NCI-H2196 treated with DMSO at 0.1 percent for 48 hours (cell line): ENCODE measurements at regions not wholly inside any gene's neighbourhood (a gene's known extent, or its start where the extent isn't known, plus 50 kb on each side); places are given as distances from the start of the nearest gene placed in this dataset.
"Not testable (repeated sequence)": the region's sequence is repeated elsewhere in the genome, so short reads cannot be mapped to it uniquely, and the experiment has no call there.

ENCODE experiments used
- DNase-seq: peaks from one replicate; lab custom pipeline; 2025; ENCODE audit not compliant: unreplicated experiment; lab: John Stamatoyannopoulos, UW

DNA sequence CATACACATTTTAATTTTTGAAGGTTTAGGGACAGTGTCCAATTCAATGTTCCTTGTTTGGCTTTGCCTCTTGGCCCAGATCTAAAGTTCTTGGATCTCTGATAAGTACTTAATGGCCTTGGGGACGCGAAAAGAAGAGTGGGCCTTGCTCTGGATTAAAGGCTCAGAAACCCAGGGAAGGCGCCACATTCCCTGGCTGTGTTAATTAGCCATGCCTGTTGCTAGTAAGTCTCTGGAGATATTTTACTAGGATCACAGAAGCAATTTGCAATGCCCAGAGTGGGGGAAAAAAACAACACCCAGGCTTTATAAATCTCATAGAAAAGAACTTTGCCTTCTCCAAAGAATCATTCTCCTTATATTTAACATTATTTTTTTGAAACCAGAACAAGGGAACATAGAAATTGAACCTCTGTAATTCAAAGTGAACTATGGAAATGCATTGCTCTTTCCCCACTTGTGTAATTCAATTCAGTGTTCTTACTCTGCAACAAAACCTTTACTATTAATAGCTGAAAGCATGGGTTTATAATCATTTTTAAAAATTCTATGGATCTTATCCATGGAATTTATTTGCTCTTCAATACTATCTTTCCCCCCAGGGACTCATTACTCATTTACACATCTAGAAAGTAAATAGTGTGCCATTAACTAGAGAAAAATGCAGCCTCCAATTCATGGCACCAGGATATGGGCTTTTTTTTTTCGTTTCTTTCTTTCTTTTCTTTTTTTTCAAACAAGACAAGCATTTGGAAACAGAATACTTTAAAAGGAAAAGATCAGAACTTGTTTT, 172.2 kb upstream of the ANKRD55 start:
- DNase-seq = no peak

DNA sequence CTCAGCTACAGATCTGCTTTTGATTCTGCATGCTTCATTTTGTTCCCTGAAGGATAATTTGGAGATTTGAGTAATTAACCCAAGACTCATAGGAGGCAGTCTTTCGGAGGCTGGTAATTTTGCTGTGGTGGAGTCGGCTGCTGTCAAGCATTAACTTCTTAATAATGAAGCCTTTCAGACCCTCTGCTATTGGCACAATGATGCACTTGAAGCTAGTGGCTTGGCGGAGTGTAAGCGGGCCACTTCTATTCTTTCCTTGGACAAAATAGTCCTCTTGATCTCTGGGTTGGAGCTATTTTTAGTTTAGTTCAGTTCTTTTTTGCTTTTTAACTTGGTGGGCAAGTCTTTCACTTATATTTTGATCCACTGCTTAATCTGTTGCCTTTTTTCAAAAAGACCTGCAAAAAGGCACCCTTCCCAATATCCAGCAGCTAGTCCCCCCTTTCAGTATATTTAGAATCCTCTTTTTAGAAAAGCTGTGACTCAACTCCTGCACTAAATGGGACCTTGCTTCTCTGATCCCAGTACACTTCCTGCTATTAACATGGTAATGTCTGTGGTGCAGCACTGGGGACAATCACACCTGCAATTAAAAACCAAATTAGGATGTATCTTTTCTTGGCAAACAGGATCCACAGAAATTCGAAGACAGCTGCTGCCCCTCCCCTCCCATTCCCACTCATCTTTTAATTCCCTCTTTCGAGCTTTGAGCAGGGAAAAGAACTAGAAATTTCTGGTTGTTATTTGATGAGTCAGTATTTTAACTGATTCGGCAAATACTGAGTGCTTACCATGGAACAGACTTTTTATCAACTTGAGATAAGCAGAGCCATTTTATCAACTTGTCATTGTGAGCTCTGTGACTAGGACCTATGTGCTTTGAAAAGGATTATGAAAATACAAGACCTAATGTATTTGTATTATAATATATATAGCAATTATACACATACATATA, 169.4 kb upstream of the ANKRD55 start:
- no peak for DNase-seq

DNA sequence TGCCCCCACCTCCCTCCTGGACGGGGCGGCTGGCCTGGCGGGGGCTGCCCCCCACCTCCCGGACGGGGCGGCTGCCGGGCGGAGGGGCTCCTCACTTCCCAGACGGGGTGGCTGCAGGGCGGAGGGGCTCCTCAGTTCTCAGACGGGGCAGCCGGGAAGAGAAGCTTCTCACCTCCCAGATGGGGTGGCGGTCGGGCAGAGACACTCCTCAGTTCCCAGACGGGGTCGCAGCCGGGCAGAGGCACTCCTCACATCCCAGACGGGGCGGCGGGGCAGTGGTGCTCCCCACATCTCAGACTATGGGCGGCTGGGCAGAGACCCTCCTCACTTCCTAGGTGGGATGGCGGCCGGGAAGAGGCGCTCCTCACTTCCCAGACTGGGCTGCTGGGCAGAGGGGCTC, 164.7 kb upstream of the ANKRD55 start:
- DNase-seq = not testable (repeated sequence)

DNA sequence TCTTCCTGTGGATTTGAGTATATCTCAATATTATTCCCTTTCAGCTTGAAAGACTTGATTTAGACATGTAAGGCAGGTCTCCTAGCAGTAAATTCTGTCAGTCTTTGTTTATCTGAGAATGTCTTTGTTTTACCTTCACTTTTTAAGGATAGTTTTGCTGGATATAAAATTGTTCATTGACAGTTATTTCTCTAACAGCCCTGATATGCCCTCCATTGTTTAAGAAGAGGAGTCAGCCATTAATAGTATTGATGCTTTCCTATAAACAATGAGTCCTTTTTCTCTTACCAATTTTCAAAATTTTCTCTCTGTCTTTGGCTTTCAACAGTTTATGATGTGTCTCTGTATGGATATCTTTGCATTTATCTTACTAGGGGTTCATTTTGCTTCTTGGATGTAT, 163.5 kb upstream of the ANKRD55 start:
- no peak for DNase-seq

DNA sequence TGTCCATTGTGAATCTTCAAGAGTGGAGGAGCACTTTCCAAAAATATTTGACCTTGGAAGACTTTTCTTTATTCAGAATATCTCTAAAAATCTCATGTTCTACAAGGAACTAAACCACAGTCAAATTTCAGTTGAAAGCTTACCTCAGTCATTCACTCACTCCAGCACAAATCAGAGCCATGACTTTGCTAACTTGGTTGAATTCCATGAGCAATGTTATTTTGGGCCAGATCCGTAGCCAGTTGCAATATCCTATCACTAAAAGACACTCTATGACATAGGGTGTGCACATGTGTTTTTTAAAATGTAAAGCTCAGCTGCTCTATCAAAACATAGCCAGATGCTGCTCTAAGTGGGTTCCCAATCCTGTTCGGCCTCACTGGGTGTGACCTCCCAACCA, 156.1 kb upstream of the ANKRD55 start:
- DNase-seq = no peak

DNA sequence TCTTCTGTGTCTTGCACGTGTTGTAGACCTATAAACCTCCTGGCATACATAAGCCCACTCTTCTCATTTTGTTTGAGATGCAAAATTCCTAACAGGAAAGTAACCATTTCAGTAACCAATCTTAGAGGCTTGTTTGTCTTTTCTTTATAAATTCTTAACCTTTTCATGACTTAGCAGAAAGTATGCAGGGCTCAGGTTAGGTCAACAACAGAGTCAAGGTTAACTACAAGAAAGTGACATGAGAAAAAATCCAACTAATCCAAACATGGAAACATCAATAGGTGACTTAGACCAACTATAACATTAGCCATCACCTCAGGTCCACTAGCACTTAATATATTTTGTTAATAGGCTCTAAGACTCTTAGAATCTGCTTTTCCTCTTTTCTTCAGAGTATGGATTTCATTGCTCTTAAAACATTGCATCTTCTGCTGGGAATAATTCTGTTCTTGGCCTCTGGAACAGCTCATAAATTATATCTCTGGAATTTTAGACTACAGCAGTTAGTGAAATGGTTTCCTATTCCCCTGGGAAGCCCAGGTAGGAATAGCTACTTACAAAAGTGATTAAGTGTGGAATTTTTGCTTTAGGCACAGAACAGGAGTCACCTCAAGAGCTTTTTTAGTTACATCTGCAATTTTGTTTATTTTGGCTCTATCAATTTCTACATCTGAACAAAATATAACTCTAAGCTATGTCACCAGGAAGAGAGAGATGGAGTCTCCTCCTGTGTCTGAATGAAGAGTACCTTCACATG, 155.3 kb upstream of the ANKRD55 start:
- no peak for DNase-seq

DNA sequence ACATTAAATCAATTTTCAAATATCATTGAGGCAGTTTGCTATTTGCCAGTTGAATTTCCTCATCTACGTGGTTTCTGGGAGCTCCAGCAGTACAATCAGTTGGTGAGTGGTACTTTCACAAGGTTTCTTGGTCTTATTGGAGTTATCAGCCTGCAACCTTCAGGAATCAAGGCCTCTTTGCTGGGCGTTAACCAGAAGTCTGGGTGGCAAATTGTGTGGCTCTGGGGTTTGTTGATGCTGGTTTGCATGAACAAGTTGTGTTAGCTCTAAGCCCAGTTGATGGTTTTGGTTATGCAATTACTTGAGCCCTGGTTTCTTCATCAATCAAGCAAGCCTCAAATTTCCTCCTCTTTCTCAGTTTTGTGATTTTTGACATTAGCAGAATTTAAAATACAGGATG, 152.9 kb upstream of the ANKRD55 start:
- no peak for DNase-seq

DNA sequence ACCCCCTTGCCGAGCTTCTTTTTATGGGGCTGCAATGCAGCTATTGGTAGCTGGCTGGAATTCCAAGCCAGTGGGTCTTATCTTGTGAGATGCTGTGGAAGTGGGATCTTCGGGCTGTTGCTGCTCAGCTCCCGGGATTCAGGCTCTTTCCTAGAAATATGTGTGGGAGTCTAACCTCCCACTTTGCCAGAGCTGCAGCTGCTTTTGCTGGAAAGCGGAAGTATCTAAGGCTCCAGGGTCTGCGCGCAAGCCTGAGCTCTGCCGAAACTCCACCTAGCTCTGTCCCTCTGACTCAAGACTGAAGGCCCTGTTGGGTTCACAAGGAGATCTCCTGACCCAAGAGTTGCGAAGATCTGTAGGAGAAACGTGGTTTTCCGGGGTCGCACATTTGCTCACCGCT, 151.1 kb upstream of the ANKRD55 start:
- no peak for DNase-seq

DNA sequence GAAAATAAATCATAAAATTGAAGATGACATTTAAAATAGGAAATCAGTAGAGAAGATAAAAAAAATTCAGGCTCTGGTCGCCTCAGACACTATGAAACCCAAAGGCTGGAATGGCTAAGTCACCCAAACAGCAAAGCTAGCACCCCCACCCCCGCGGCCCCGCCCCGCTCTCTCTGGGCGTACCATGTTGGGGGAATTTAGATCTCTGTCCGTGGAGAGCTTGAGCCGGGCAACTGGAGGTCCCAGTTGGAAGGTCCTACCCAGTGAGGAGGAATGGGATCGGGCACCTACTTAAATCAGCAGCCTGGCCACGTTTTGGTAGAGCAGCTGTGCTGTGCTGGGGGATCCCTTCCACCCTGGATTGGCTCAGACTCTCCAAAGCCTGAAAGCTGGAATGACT, 150.6 kb upstream of the ANKRD55 start:
- DNase-seq = no peak

DNA sequence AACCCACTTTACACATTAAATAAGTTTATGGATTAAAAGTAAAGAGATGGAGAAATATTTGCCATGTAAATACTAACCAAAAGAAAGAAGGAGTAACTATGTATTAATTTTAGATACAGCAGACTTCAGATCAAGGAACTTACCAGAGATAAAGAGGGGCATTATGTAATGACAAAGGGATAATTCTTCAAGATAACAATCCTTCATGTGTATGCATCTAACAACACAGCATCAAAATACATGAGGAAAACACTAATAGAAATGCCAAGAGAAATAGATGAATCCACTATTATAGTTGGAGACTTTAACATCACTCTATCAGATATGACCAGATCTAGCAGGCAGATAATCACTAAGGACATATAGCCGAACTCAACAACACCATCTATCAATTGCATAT, 149.8 kb upstream of the ANKRD55 start:
- DNase-seq = no peak

DNA sequence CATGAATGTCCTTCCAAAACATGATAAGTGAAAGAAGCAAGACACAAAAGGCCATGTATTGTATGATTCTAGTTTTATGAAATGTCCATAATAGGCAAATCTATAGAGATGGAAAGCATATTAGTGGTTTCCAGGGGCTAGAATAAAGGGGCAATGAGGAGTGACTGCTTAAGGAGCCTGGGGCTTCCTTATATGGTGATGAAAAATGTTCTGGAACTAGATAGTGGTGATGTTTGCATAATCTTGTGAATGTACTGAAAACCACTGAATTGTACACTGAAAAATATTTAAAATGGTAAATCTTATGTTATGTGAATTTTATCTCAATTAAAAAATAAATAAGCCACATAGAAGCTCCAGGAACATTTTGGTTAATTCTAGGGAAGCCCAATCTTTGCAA, 144.4 kb upstream of the ANKRD55 start:
- DNase-seq = no peak

DNA sequence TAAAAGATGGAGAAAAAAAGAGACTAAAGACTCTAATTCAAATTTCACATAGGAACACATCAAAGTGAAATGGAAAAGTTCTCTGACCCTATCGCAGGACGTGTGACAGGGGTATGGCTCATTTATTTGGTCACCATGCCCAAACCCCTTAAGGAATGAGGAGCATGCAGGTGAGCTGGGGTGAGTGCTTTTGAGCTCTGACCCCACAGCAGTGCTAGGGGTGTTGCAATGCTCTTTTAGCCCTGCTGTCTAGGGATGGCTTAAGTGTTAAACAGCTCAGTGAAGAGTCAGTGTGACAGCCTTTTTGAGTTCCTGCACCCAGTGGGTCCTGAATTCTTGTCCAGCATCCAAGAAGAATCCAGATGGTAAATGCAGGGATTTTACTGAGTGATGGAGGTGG, 143.0 kb upstream of the ANKRD55 start:
- DNase-seq = no peak

DNA sequence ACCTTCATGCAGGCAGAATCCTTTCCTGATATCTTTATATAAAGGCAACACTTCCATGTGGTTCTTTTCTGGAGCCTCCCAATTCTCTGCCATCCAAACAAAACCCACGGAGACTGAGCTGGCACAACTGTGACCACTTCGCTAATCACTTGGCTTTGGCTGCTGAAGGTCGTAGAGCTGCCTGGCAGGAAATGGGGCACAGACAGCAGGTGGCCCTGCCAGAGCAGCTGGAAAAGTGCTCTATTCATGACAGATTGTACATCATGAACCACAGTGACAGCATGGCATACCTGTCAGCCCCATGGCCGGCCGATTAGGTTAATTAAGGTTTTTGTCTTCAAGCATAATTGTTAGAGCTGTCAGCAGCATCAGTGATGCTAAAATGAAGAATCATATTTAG, 141.9 kb upstream of the ANKRD55 start:
- no peak for DNase-seq

DNA sequence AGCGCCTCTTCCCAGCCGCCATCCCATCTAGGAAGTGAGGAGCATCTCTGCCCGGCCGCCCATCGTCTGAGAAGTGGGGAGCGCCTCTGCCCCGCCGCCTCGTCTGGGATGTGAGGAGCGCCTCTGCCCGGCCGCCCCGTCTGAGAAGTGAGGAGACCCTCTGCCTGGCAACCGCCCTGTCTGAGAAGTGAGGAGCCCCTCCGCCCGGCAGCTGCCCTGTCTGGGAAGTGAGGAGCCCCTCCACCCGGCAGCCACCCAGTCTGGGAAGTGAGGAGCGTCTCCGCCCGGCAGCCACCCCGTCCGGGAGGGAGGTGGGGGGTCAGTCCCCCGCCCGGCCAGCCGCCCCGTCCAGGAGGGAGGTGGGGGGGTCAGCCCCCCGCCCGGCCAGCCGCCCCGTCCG, 139.4 kb upstream of the ANKRD55 start:
- not testable (repeated sequence) for DNase-seq

DNA sequence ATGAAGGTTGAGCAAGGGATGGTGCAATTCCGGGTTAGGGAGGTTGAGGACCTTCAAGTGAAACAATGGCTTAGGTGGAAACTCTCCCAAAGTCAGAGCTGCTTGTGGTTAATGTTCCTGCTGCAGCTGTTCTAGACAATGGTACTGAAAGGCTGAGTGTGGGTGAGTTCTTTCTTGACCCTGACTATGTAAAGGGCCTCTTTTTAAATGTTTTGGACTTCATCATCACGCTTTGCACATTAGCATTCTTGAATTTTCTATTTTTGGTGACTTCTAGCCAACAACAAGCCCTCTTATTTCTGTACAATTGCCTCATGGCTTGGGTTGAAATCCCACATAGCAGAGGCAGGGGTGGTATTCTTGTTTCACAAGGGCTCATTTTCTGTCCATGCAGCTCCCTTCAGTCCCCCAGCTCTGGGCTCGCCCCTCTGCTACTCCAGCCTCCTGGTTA, 136.3 kb upstream of the ANKRD55 start:
- DNase-seq = no peak

DNA sequence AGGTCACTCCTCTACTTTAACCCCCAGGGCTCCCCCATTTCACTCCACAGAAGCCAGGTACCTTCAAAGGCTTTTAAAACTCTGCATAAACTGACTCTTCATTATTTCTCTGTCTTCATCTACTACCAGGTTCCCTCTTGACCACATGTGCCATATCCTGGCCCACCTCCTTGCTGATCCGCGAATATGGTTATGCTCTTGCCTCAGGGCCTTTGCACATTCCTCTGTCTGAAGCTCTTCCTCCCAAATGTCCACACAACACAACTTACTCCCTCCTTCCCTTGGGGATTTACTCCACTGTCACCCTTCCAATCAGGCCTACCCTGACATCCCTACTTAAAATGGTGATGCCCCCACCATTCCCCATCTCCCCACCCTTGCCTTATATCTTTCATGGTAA, 134.6 kb upstream of the ANKRD55 start:
- no peak for DNase-seq

DNA sequence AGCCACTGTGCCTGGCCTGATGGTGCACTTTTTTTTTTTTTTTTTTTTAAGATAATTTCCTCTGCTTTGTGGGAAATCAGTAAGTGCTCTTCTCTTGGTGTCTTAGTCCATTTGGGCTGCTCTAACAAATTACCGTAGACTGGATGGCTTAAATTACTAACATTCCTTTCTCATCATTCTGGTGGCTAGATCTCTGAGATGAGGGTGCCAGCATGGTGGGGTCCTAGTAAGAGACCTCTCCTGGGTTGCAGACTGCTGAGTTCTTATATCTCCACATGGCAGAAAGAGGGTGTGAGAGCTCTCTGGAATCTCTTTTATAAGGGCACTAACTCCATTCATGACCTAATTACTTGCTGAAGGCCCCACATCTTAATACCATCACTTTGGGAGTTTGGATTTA, 133.9 kb upstream of the ANKRD55 start:
- no peak for DNase-seq

DNA sequence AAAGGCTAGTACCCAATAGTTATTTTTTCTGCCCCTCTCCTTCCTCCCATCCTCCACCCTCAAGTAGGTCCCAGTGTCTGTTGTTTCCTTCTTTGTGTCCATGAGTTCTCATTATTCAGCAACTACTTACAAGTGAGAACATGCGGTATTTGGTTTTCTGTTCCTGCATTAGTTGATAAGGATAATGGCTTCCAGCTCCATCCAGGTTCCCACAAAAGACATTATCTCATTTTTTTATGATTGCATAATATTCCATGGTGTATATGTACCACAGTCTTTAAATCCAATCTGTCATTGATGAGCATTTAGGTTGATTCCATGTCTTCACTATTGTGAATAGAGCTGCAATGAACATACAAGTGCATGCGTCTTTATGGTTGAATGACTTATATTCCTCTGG, 128.3 kb upstream of the ANKRD55 start:
- DNase-seq = no peak

DNA sequence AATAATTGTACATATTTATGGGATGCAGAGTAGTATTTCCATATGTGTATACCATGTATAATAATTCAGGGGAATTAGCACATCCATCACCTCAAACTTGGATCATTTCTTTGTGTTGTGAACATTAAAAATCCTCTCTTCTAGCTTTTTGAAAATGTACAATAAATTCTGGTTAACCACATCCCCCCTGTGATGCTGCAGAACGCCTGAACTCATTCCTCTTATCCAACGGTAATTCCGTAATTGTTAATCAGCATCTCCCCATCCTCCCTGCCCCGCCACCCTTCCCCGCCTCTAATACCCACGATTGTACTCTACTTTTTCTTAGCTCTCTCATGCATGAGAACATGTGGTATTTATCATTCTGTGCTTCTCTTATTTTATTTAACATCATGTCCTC, 127.7 kb upstream of the ANKRD55 start:
- no peak for DNase-seq

DNA sequence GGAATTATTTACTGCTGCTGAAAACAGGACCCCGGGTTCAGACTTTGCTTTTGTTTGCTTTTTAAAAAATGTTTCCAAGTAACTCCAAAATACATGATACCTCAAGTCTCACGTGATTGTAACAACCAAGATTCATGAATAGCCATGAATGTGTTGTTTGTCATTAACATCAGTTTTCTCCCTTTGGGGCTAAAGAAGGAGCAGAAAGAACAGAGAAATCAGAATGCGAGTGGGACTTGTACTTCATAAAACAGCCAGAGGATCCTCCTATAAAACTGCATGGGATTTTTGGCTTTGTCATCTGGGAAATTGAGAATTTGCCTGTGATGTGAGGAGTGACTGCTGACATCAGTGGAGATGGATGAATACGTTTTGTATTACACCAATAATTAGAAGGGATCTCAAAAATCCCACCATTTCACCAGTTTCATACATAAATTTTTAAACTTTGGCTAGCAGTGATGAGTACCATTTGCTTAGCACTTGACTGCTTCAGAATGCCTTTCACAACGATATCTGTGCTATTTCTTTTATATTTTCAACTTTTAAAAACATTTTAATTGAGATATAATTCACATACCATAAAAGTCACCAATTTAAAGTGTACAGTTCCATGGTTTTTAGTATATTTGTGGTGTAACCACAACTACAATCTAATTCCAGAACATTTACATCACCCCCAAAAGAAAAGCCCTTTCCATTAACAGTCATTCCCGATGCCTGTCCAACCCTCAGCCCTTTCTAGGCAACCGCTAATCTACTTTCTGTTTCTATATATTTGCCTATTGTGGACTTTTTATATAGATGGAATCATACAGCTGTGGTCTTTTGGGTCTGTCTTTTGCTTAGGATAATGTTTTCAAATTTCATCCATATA, 126.9 kb upstream of the ANKRD55 start:
- no peak for DNase-seq
